H9 (cell line): ENCODE measurements at regions not wholly inside any gene's neighbourhood (a gene's known extent, or its start where the extent isn't known, plus 50 kb on each side); places are given as distances from the start of the nearest gene placed in this dataset.

Experiments
- DNase-seq: peaks from one replicate; pipeline ENCODE4 v3.0.0-alpha.2; 2017
- H2AFZ ChIP-seq: one replicate; pipeline ENCODE4 v1.6.1; 2013; ENCODE audit warnings: mild to moderate bottlenecking, low read length, control low read depth, moderate library complexity
- H2AK5ac ChIP-seq: 2 replicates; pipeline ENCODE4 v1.6.1; 2013; ENCODE audit warnings: low read length, control low read depth, mixed read lengths; ENCODE audit not compliant: insufficient read length
- H2BK120ac ChIP-seq: one replicate; pipeline ENCODE4 v1.6.1; 2013; ENCODE audit warnings: low read depth, mild to moderate bottlenecking, low read length, control low read depth, inconsistent platforms; ENCODE audit not compliant: poor library complexity, severe bottlenecking
- H2BK12ac ChIP-seq: 2 replicates; pipeline ENCODE4 v1.6.1; 2013; ENCODE audit warnings: low read length, control low read depth, mixed read lengths, low read depth; ENCODE audit not compliant: insufficient read length
- H2BK15ac ChIP-seq: 2 replicates; pipeline ENCODE4 v1.6.1; 2013; ENCODE audit warnings: low read depth, low read length, control low read depth
- H2BK20ac ChIP-seq: one replicate; pipeline ENCODE4 v1.6.1; 2013; ENCODE audit warnings: low read depth, mild to moderate bottlenecking, low read length, control low read depth, inconsistent platforms; ENCODE audit not compliant: poor library complexity, severe bottlenecking
- H2BK5ac ChIP-seq: 2 replicates; pipeline ENCODE4 v1.6.1; 2013; ENCODE audit warnings: low read length, control low read depth, mixed read lengths; ENCODE audit not compliant: insufficient read length
- H3K14ac ChIP-seq: 2 replicates; pipeline ENCODE4 v1.6.1; 2013; ENCODE audit warnings: low read length, control low read depth; ENCODE audit not compliant: insufficient read depth
- H3K18ac ChIP-seq: 2 replicates; pipeline ENCODE4 v1.6.1; 2013; ENCODE audit warnings: low read depth, mild to moderate bottlenecking, mixed read lengths, low read length, control low read depth; ENCODE audit not compliant: insufficient read length
- H3K23ac ChIP-seq: 2 replicates; pipeline ENCODE4 v1.6.1; 2013; ENCODE audit warnings: low read length, control low read depth, mixed read lengths, low read depth; ENCODE audit not compliant: insufficient read length
- H3K23me2 ChIP-seq: 2 replicates; pipeline ENCODE4 v1.6.1; 2013; ENCODE audit warnings: low read depth, mild to moderate bottlenecking, mixed read lengths, low read length, control low read depth; ENCODE audit not compliant: insufficient read length, poor library complexity, severe bottlenecking
- H3K27ac ChIP-seq: 2 replicates; pipeline ENCODE4 v1.5.1; 2013; ENCODE audit warnings: low read length, control low read depth, mixed read lengths, low read depth; ENCODE audit not compliant: insufficient read length
- H3K27me3 ChIP-seq: 2 replicates; pipeline ENCODE4 v1.6.1; 2013; ENCODE audit warnings: low read length, control low read depth, inconsistent platforms; ENCODE audit not compliant: insufficient read depth
- H3K4ac ChIP-seq: 2 replicates; pipeline ENCODE4 v1.6.1; 2013; ENCODE audit warnings: low read depth, mild to moderate bottlenecking, control low read depth, inconsistent platforms, low read length, moderate library complexity
- H3K4me1 ChIP-seq: 2 replicates; pipeline ENCODE4 v1.6.1; 2013; ENCODE audit warnings: low read length, control low read depth, inconsistent platforms; ENCODE audit not compliant: insufficient read depth
- H3K4me2 ChIP-seq: 2 replicates; pipeline ENCODE4 v1.6.1; 2013; ENCODE audit warnings: low read length, control low read depth, mixed read lengths; ENCODE audit not compliant: insufficient read length, insufficient read depth
- H3K56ac ChIP-seq: 2 replicates; pipeline ENCODE4 v1.6.1; 2013; ENCODE audit warnings: low read depth, mild to moderate bottlenecking, mixed read lengths, low read length, control low read depth; ENCODE audit not compliant: insufficient read length
- H3K79me1 ChIP-seq: 2 replicates; pipeline ENCODE4 v1.6.1; 2013; ENCODE audit warnings: low read depth, mild to moderate bottlenecking, moderate library complexity, low read length, control low read depth, inconsistent platforms; ENCODE audit not compliant: insufficient read depth, poor library complexity, severe bottlenecking
- H3K79me2 ChIP-seq: 2 replicates; pipeline ENCODE4 v1.6.1; 2013; ENCODE audit warnings: low read length, control low read depth, inconsistent platforms; ENCODE audit not compliant: insufficient read depth
- H3K9ac ChIP-seq: 2 replicates; pipeline ENCODE4 v1.6.1; 2013; ENCODE audit warnings: low read length, control low read depth, mixed read lengths; ENCODE audit not compliant: insufficient read length; ENCODE audit errors: extremely low read depth
- H3K9me3 ChIP-seq: one replicate; pipeline ENCODE4 v1.6.1; 2013; ENCODE audit warnings: low read depth, low read length, inconsistent platforms; ENCODE audit not compliant: control insufficient read depth
- H3T11ph ChIP-seq: one replicate; pipeline ENCODE4 v1.6.1; 2013; ENCODE audit warnings: mild to moderate bottlenecking, low read length, control low read depth, inconsistent platforms
- H4K20me1 ChIP-seq: one replicate; pipeline ENCODE4 v1.6.1; 2013; ENCODE audit not compliant: control insufficient read depth, insufficient read length, insufficient read depth
- H4K5ac ChIP-seq: 2 replicates; pipeline ENCODE4 v1.6.1; 2013; ENCODE audit warnings: low read depth, mild to moderate bottlenecking, mixed read lengths, low read length, control low read depth; ENCODE audit not compliant: insufficient read length
- H4K8ac ChIP-seq: replicated peaks from 2 replicates; pipeline ENCODE4 v1.6.1; 2013; ENCODE audit warnings: low read length, control low read depth, mixed read lengths, low read depth; ENCODE audit not compliant: insufficient read length
- H4K91ac ChIP-seq: 2 replicates; pipeline ENCODE4 v1.6.1; 2013; ENCODE audit warnings: low read depth, mild to moderate bottlenecking, moderate library complexity, mixed read lengths, low read length, control low read depth; ENCODE audit not compliant: insufficient read length
- H3K27ac Mint-ChIP-seq, 3 experiments: 2 replicates in 2 of 3; 3 replicates in 1 of 3; pipeline ENCODE4 v1.8.0; 2020 to 2021; ENCODE audit warnings: mixed read lengths in 3 of 3, mild to moderate bottlenecking in 1 of 3, moderate library complexity in 1 of 3
- H3K27me3 Mint-ChIP-seq: 2 replicates; pipeline ENCODE4 v1.8.0; 2021; ENCODE audit warnings: low read depth, mild to moderate bottlenecking, moderate library complexity, mixed read lengths
- H3K36me3 Mint-ChIP-seq, 3 experiments: 2 replicates in 2 of 3; 3 replicates in 1 of 3; pipeline ENCODE4 v1.8.0; 2020 to 2021; ENCODE audit warnings: low read depth in 3 of 3, mixed read lengths in 3 of 3; ENCODE audit not compliant: insufficient read depth in 1 of 3
- H3K4me1 Mint-ChIP-seq, 2 experiments: 2 replicates each; pipeline ENCODE4 v1.8.0; 2020; ENCODE audit warnings: mixed read lengths in 2 of 2
- H3K4me3 Mint-ChIP-seq, 2 experiments: 2 replicates in 1 of 2; 3 replicates in 1 of 2; pipeline ENCODE4 v1.8.0; 2020 to 2021; ENCODE audit warnings: mild to moderate bottlenecking in 2 of 2, mixed read lengths in 2 of 2, moderate library complexity in 1 of 2
- H3K9me3 Mint-ChIP-seq, 2 experiments: 2 replicates in 1 of 2; 3 replicates in 1 of 2; pipeline ENCODE4 v1.8.0; 2020; ENCODE audit warnings: mild to moderate bottlenecking in 2 of 2, mixed read lengths in 2 of 2, moderate library complexity in 1 of 2
- WGBS: extraction: QIAGEN DNeasy Blood & Tissue Kit; methylation state at CpG from one replicate; pipeline ENCODE4 v1.1.7; 2013; ENCODE audit warnings: missing lambda C conversion rate, low lambda C conversion rate, mixed read lengths; ENCODE audit not compliant: insufficient read length; ENCODE audit errors: extremely low coverage; 5-methylcytosine and 5-hydroxymethylcytosine counted together
- TF ChIP-seq, protein P1 (sequence below): fragments of 200-600 bp; sonication (generic); conservative IDR thresholded peaks from 3 replicates; pipeline ENCODE4 v1.8.0; 2021; ENCODE audit warnings: antibody characterized with exemption, mild to moderate bottlenecking

DNA sequence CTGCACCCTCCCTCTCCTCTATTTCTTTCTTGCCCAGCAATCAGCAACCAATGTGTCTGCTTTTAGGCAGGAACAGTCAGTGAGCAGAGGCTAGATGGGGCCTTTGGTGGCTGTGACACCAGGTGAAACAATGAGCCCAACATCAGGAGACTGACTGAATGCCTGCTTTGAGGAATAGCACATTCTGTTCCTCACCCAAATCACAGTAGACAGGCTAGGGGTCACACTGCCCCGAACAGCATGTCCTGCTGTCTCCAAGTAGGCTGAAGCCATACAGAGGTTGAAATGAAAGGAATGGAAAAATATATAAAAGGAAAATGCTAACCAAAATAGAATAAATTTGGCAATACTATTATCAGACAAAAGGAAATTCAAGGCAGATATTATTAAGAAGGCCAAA is 122.5 kb upstream of the GDNF start:
- H3K9me3 ChIP-seq, result no peaks in the 10 kb centered on the region
- no peaks in the 10 kb centered on the region for H3K79me2 ChIP-seq
- Mint-ChIP-seq H3K4me3 (no peak overlapping the region), H3K27ac (no peak overlapping the region), H3K4me1 (no peaks in the 10 kb centered on the region), H3K9me3 (peaks cover 25 to 26% of the 10 kb centered on the region in 2 experiments), H3K27me3 (peaks cover 5% of the 10 kb centered on the region; the same call in 1 of the 2 replicates), H3K36me3 (peaks cover 6 to 18% (median 11%) of the 10 kb centered on the region in 3 experiments)
- H4K91ac ChIP-seq, result no peak overlapping the region
- H3K79me1 ChIP-seq, result no peaks in the 10 kb centered on the region
- no peak overlapping the region for H4K5ac ChIP-seq
- H3K23ac ChIP-seq, result no peak overlapping the region
- TF ChIP-seq, protein P1, sequence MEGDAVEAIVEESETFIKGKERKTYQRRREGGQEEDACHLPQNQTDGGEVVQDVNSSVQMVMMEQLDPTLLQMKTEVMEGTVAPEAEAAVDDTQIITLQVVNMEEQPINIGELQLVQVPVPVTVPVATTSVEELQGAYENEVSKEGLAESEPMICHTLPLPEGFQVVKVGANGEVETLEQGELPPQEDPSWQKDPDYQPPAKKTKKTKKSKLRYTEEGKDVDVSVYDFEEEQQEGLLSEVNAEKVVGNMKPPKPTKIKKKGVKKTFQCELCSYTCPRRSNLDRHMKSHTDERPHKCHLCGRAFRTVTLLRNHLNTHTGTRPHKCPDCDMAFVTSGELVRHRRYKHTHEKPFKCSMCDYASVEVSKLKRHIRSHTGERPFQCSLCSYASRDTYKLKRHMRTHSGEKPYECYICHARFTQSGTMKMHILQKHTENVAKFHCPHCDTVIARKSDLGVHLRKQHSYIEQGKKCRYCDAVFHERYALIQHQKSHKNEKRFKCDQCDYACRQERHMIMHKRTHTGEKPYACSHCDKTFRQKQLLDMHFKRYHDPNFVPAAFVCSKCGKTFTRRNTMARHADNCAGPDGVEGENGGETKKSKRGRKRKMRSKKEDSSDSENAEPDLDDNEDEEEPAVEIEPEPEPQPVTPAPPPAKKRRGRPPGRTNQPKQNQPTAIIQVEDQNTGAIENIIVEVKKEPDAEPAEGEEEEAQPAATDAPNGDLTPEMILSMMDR, result no peak
- no peak overlapping the region for H2AFZ ChIP-seq
- WGBS, result no CpG with 5 or more reads among the region's 1 CpG
- H2BK15ac ChIP-seq, result no peak overlapping the region
- no peak overlapping the region for H3K18ac ChIP-seq
- H3K23me2 ChIP-seq, result no peaks in the 10 kb centered on the region
- H2BK12ac ChIP-seq, result no peak overlapping the region
- no peak overlapping the region for H2BK120ac ChIP-seq
- H3T11ph ChIP-seq, result no peak overlapping the region
- no peak overlapping the region for H3K27ac ChIP-seq
- H3K4ac ChIP-seq, result no peak overlapping the region
- no peak overlapping the region for H3K14ac ChIP-seq
- no peaks in the 10 kb centered on the region for H3K27me3 ChIP-seq
- no peak overlapping the region for H2BK5ac ChIP-seq
- no peak overlapping the region for H2BK20ac ChIP-seq
- H4K20me1 ChIP-seq, result no peaks in the 10 kb centered on the region
- no peak overlapping the region for H2AK5ac ChIP-seq
- H4K8ac ChIP-seq, result no peak overlapping the region
- DNase-seq, result no peak
- H3K9ac ChIP-seq, result no peak overlapping the region
- no peaks in the 10 kb centered on the region for H3K4me1 ChIP-seq
- no peak overlapping the region for H3K56ac ChIP-seq
- no peak overlapping the region for H3K4me2 ChIP-seq
